GM19043 (cell line): ENCODE measurements at regions not wholly inside any gene's neighbourhood (a gene's known extent, or its start where the extent isn't known, plus 50 kb on each side); places are given as distances from the start of the nearest gene placed in this dataset.

Source experiments
- ATAC-seq: cut with Tn5 transposase; IDR thresholded peaks from one replicate; pipeline ENCODE4 v1.9.1; 2021; ENCODE audit warnings: low read depth; ENCODE audit not compliant: unreplicated experiment

GRCh38 chr15:61743345-61743909 is 316.8 kb downstream of the VPS13C start:
- no peak for ATAC-seq

- no peak for ATAC-seq
Measured at GRCh38 chr15:61742591-61742990, 317.7 kb downstream of the VPS13C start.

- ATAC-seq: no peak
Measured at GRCh38 chr15:61736790-61737189, 323.5 kb downstream of the VPS13C start.

GRCh38 chr15:61731099-61731498 is 329.1 kb downstream of the VPS13C start:
- ATAC-seq: no peak

- no peak for ATAC-seq
Measured at GRCh38 chr15:61729646-61730045, 330.6 kb downstream of the VPS13C start.

GRCh38 chr15:61726166-61726565 is 334.1 kb downstream of the VPS13C start:
- no peak for ATAC-seq

GRCh38 chr15:61725251-61725650 is 335.0 kb downstream of the VPS13C start:
- ATAC-seq: no peak

GRCh38 chr15:61724251-61724939 is 335.9 kb downstream of the VPS13C start:
- no peak for ATAC-seq

GRCh38 chr15:61721418-61721817 is 338.8 kb downstream of the VPS13C start:
- no peak for ATAC-seq

- ATAC-seq: no peak
Measured at GRCh38 chr15:61720197-61720704, 340.0 kb downstream of the VPS13C start.

- ATAC-seq: no peak
Measured at GRCh38 chr15:61715082-61715481, 345.2 kb downstream of the VPS13C start.

GRCh38 chr15:61712129-61712759 is 348.0 kb downstream of the VPS13C start:
- no peak for ATAC-seq

- no peak for ATAC-seq
Measured at GRCh38 chr15:61702224-61703020, 357.8 kb downstream of the VPS13C start.

- ATAC-seq: no peak
Measured at GRCh38 chr15:61701455-61701854, 358.8 kb downstream of the VPS13C start.

- no peak for ATAC-seq
Measured at GRCh38 chr15:61700803-61701202, 359.4 kb downstream of the VPS13C start.

- no peak for ATAC-seq
Measured at GRCh38 chr15:61697796-61698195, 362.5 kb downstream of the VPS13C start.

GRCh38 chr15:61689067-61689466 is 371.2 kb downstream of the VPS13C start:
- no peak for ATAC-seq

- no peak for ATAC-seq
Measured at GRCh38 chr15:61687651-61688050, 372.6 kb downstream of the VPS13C start.

- ATAC-seq: no peak
Measured at GRCh38 chr15:61687124-61687523, 373.1 kb downstream of the VPS13C start.

GRCh38 chr15:61685971-61686370 is 374.3 kb downstream of the VPS13C start:
- no peak for ATAC-seq

- no peak for ATAC-seq
Measured at GRCh38 chr15:61685534-61685933, 374.7 kb downstream of the VPS13C start.
